NB4 (cell line): ENCODE measurements at regions not wholly inside any gene's neighbourhood (a gene's known extent, or its start where the extent isn't known, plus 50 kb on each side); places are given as distances from the start of the nearest gene placed in this dataset.

Experiments used
- POLR2A ChIP-seq: IDR thresholded peaks from 2 replicates; pipeline ENCODE4 v1.6.1; 2011; ENCODE audit warnings: mild to moderate bottlenecking; ENCODE audit not compliant: insufficient read length; ENCODE audit errors: extremely low read depth
- TF ChIP-seq, protein P1 (sequence below): IDR thresholded peaks from 2 replicates; pipeline ENCODE4 v1.6.1; 2011; ENCODE audit warnings: low read depth, low read length
- TF ChIP-seq, protein P2 (sequence below): IDR thresholded peaks from one replicate; pipeline ENCODE4 v1.5.1; 2012; ENCODE audit warnings: low read depth, low read length

DNA sequence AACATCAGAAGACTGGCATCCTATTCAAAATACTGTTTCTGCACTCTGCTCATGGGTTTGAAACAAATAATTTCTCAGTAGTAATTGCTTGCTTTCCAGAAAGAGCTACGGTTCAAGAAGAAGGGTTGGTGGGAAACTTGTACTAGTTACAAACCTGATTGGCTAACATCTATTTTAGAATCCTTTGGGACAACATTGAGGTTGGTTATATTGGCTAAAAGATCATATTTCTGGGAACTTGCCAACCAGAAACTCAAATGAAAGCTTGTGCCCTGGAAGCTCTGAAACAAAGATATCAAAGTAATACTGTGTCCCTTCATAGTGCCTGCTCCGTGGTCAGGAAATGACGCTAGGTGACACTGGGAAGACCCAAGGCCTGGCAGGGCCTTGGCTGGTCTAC lies 141.7 kb downstream of the LACC1 start:
- TF ChIP-seq, protein P1, sequence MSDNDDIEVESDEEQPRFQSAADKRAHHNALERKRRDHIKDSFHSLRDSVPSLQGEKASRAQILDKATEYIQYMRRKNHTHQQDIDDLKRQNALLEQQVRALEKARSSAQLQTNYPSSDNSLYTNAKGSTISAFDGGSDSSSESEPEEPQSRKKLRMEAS, result no peak
- TF ChIP-seq, protein P2, sequence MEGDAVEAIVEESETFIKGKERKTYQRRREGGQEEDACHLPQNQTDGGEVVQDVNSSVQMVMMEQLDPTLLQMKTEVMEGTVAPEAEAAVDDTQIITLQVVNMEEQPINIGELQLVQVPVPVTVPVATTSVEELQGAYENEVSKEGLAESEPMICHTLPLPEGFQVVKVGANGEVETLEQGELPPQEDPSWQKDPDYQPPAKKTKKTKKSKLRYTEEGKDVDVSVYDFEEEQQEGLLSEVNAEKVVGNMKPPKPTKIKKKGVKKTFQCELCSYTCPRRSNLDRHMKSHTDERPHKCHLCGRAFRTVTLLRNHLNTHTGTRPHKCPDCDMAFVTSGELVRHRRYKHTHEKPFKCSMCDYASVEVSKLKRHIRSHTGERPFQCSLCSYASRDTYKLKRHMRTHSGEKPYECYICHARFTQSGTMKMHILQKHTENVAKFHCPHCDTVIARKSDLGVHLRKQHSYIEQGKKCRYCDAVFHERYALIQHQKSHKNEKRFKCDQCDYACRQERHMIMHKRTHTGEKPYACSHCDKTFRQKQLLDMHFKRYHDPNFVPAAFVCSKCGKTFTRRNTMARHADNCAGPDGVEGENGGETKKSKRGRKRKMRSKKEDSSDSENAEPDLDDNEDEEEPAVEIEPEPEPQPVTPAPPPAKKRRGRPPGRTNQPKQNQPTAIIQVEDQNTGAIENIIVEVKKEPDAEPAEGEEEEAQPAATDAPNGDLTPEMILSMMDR, result no peak
- TF ChIP-seq POLR2A, result no peak
